ENCODE measurements at regions not wholly inside any gene's neighbourhood (a gene's known extent, or its start where the extent isn't known, plus 50 kb on each side); places are given as distances from the start of the nearest gene placed in this dataset.

- no peak for DNase-seq (ENCODE audit: low read depth)
These were observed 281.1 kb downstream of the NPIPA8 start for GRCh38 chr16:18055411-18055916.

GRCh38 chr16:18050777-18051176, 285.8 kb downstream of the NPIPA8 start:
- no peak for DNase-seq (ENCODE audit: low read depth)

GRCh38 chr16:18050234-18050633, 286.3 kb downstream of the NPIPA8 start:
- DNase-seq (ENCODE audit: low read depth), result no peak

- DNase-seq (ENCODE audit: low read depth), result no peak
These were observed 286.9 kb downstream of the NPIPA8 start for GRCh38 chr16:18049547-18050133.

GRCh38 chr16:18048853-18049546, 287.5 kb downstream of the NPIPA8 start:
- DNase-seq (ENCODE audit: low read depth), result no peak

GRCh38 chr16:18047761-18048160, 288.8 kb downstream of the NPIPA8 start:
- no peak for DNase-seq (ENCODE audit: low read depth)

GRCh38 chr16:18045356-18045755, 291.2 kb downstream of the NPIPA8 start:
- no peak for DNase-seq (ENCODE audit: low read depth)

- DNase-seq (ENCODE audit: low read depth), result no peak
These were observed 294.4 kb downstream of the NPIPA8 start for GRCh38 chr16:18041864-18042834.

- DNase-seq (ENCODE audit: low read depth), result no peak
These were observed 296.6 kb downstream of the NPIPA8 start for GRCh38 chr16:18039931-18040330.

- no peak for DNase-seq (ENCODE audit: low read depth)
These were observed 299.5 kb downstream of the NPIPA8 start for GRCh38 chr16:18037051-18037450.

- DNase-seq (ENCODE audit: low read depth), result no peak
These were observed 311.9 kb downstream of the NPIPA8 start for GRCh38 chr16:18024611-18025010.

GRCh38 chr16:18018376-18018775, 318.2 kb downstream of the NPIPA8 start:
- DNase-seq (ENCODE audit: low read depth), result no peak

- no peak for DNase-seq (ENCODE audit: low read depth)
These were observed 322.7 kb downstream of the NPIPA8 start for GRCh38 chr16:18013863-18014262.

GRCh38 chr16:18008356-18008755, 328.2 kb downstream of the NPIPA8 start:
- DNase-seq (ENCODE audit: low read depth), result no peak

GRCh38 chr16:18003033-18003432, 333.5 kb downstream of the NPIPA8 start:
- DNase-seq (ENCODE audit: low read depth), result no peak

- DNase-seq (ENCODE audit: low read depth), result no peak
These were observed 337.5 kb downstream of the NPIPA8 start for GRCh38 chr16:17998996-17999395.

- no peak for DNase-seq (ENCODE audit: low read depth)
These were observed 338.0 kb downstream of the NPIPA8 start for GRCh38 chr16:17998550-17998949.

- DNase-seq (ENCODE audit: low read depth), result no peak
These were observed 342.5 kb downstream of the NPIPA8 start for GRCh38 chr16:17994027-17994426.

- DNase-seq (ENCODE audit: low read depth), result no peak
These were observed 344.1 kb downstream of the NPIPA8 start for GRCh38 chr16:17992416-17992815.

- DNase-seq (ENCODE audit: low read depth), result no peak
These were observed 347.3 kb downstream of the NPIPA8 start for GRCh38 chr16:17989255-17989654.

- no peak for DNase-seq (ENCODE audit: low read depth)
These were observed 347.7 kb downstream of the NPIPA8 start for GRCh38 chr16:17988839-17989238.

GRCh38 chr16:17986991-17987390, 349.5 kb downstream of the NPIPA8 start:
- no peak for DNase-seq (ENCODE audit: low read depth)

GRCh38 chr16:17984810-17985209, 351.7 kb downstream of the NPIPA8 start:
- DNase-seq (ENCODE audit: low read depth), result no peak

Data from ELR (cell line).